ENCODE measurements at regions not wholly inside any gene's neighbourhood (a gene's known extent, or its start where the extent isn't known, plus 50 kb on each side); places are given as distances from the start of the nearest gene placed in this dataset.

DNA sequence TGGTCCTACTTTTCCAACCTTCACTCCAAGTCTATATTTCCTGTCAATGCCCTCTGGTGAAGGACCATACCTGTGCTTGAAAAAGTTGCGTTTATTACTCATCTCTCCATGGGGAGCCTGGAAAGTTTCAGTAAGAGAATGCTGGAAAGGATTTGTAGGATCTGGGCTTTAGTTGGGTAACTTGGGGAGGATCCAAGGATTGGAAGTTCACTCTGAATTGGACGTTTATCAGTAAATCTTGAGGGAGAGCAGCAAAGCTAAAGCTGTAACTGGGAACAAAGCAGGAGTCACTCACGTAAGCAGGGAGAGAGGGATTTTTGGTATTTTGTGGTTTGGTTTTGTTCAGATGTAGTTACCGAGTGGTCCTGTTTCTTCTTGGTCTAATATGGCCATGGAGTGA lies 51.4 kb upstream of the NPVF start:
- WGBS, result 76% methylated on average over 4 of the region's 4 CpGs
- H3K27ac ChIP-seq (ENCODE audit: low read depth), result no peak overlapping the region
- no peak for DNase-seq (ENCODE audit: extremely low spot score)
- H3K36me3 ChIP-seq (ENCODE audit: insufficient read depth), result no peaks in the 10 kb centered on the region
- no peaks in the 10 kb centered on the region for H3K4me1 ChIP-seq (ENCODE audit: insufficient read depth)
- H3K4me3 ChIP-seq (ENCODE audit: low read depth, low read length), result no peak overlapping the region

DNA sequence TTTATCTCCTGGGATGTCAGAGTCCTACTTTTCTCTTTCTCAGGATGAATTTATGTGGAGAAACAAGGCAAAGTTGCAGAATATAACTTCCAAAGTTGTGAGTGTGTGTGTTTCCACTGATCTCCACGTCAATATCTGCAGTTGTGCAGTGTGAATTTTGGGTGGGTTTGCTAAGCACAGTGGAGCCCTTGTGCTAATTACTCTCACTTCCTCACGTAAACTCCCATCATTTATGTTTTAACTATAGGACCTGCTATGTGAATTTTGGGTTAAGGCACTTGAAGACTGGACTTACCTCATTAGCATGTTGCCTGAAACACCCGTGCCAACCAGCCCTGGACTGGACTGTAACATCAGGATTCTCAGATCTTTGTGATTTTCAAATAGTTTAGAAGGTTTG lies 51.9 kb upstream of the NPVF start:
- Histone ChIP-seq H3K27ac (ENCODE audit: low read depth) (no peak overlapping the region), H3K4me1 (ENCODE audit: insufficient read depth) (no peaks in the 10 kb centered on the region), H3K4me3 (ENCODE audit: low read depth, low read length) (no peak overlapping the region), H3K36me3 (ENCODE audit: insufficient read depth) (no peaks in the 10 kb centered on the region)
- 80% methylated on average over 3 of the region's 3 CpGs for WGBS
- no peak for DNase-seq (ENCODE audit: extremely low spot score)

DNA sequence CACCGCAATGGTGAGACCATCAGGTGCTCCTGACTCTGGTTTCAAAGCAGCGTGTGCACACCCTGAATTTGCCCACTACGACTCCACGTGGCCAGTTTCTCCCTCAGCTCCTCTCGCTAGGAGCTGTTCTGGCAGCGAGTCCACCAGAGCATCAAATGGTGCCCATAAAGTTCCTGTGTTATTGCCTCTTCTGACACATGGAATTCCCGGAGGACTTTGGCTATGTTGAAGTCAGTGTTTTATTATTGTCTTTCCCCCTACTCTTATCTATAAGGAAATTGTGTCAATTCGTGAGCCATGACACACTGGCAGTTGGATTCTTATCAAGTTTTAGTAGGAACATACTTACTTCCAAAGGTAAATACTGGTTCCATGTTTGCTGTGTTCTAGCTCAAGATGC lies 53.9 kb upstream of the NPVF start:
- DNase-seq (ENCODE audit: extremely low spot score), result no peak
- 53% methylated on average over 8 of the region's 8 CpGs for whole genome bisulfite sequencing
- no peaks in the 10 kb centered on the region for H3K36me3 ChIP-seq (ENCODE audit: insufficient read depth)
- no peak overlapping the region for H3K27ac ChIP-seq (ENCODE audit: low read depth)
- no peak overlapping the region for H3K4me3 ChIP-seq (ENCODE audit: low read depth, low read length)
- H3K4me1 ChIP-seq (ENCODE audit: insufficient read depth), result no peaks in the 10 kb centered on the region

DNA sequence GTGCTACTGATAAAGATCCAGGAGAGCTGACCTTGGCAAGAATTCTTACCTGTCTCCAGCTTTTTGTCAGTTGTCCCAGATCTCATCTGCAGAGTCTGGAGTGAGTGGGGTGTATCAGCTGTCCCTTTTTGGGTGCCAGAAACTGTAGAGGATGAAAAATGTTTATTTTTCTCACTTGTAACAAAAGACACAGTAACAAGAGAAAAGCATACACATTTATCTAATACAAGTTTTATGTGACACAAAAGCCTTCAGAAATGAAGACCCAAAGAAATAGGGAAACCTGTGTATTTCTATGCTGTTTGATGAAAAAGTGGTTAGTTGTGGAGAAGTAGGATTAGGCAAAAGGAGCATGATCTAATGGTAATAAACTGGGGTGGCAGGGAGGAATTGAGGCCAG lies 58.5 kb upstream of the NPVF start:
- Histone ChIP-seq H3K4me3 (ENCODE audit: low read depth, low read length) (no peak overlapping the region), H3K36me3 (ENCODE audit: insufficient read depth) (no peaks in the 10 kb centered on the region), H3K27ac (ENCODE audit: low read depth) (no peak overlapping the region), H3K4me1 (ENCODE audit: insufficient read depth) (no peaks in the 10 kb centered on the region)
- no peak for DNase-seq (ENCODE audit: extremely low spot score)

DNA sequence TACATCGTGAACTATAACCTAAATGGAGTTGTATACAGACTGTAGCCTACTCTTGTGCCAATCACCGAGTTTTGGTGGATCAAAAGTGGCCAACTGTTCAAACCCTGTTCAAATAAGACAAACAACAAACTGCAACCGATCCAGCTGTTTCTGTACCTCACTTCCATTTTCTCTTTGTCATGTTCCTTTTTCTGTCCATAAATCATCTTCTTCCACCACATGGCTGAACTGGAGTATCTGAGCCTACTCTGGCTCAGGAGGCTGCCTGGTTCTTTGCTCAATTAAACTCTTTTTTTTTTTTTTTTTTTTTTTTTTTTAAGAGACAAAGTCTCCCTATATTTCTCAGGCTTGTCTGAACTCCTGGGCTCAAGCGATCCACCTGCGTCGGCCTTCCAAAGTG lies 59.0 kb upstream of the NPVF start:
- no peaks in the 10 kb centered on the region for H3K36me3 ChIP-seq (ENCODE audit: insufficient read depth)
- H3K4me1 ChIP-seq (ENCODE audit: insufficient read depth), result no peaks in the 10 kb centered on the region
- H3K4me3 ChIP-seq (ENCODE audit: low read depth, low read length), result no peak overlapping the region
- 94% methylated on average over 6 of the region's 6 CpGs for WGBS
- H3K27ac ChIP-seq (ENCODE audit: low read depth), result no peak overlapping the region
- DNase-seq (ENCODE audit: extremely low spot score), result no peak

DNA sequence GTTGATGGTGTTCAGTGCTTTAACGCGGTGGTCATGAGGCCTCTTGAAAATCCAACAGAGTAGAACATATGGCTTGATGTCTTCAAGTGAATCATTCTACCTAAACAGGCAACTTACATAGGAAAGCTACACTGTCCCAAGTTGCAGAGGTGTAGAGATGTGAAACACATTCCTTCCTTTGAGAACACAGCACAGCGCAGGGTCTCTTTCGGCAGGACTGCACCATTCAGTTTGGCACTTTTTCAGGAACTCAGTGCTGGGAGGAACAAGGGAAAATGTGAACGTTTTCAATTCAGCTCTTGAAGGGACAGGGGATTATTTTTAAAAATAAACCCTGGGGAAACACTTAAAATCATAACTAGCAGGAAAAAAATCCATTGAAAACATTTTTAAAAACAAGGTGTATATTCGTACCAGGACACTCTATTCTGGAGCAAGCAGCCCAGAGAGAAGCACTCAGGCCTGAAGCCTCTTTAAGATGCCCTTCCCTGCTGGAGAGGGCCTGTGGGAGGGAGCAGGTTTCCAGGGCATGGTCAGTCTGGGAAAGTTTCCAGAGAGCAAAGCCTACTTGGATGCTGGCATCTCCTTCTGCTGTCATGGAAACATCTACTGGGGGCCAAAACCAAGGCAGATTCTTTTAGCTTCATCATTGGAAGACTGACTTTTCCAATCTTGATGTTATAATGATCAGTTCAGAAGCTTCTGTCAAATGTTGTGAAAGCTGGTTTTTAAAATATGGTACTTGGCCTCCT lies 60.4 kb upstream of the NPVF start:
- H3K4me1 ChIP-seq (ENCODE audit: insufficient read depth), result no peaks in the 10 kb centered on the region
- WGBS, result 69% methylated on average over 6 of the region's 6 CpGs
- H3K4me3 ChIP-seq (ENCODE audit: low read depth, low read length), result no peak overlapping the region
- no peak for DNase-seq (ENCODE audit: extremely low spot score)
- no peaks in the 10 kb centered on the region for H3K36me3 ChIP-seq (ENCODE audit: insufficient read depth)
- H3K27ac ChIP-seq (ENCODE audit: low read depth), result no peak overlapping the region

DNA sequence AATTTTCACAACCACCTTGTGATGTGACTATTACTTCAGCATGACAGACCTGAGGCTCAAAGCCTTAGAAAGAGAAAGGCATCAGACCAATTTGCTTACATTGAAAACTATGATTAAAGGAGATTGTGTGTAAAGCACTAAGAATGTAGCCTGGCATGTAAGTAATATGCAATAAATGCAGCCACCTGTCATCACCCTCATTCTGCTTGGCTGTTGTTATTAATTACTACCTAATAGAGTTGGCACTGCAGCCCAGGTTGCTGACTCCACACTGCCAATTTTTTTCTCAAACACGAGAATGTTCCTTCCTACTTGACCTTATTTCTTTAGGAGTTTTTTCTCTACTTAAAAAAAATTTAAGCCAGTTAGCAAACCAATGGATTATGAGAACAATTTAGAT lies 61.2 kb upstream of the NPVF start:
- Histone ChIP-seq H3K36me3 (ENCODE audit: insufficient read depth) (no peaks in the 10 kb centered on the region), H3K27ac (ENCODE audit: low read depth) (no peak overlapping the region), H3K4me1 (ENCODE audit: insufficient read depth) (no peaks in the 10 kb centered on the region), H3K4me3 (ENCODE audit: low read depth, low read length) (no peak overlapping the region)
- 53% methylated on average over 1 of the region's 1 CpG for WGBS
- no peak for DNase-seq (ENCODE audit: extremely low spot score)

DNA sequence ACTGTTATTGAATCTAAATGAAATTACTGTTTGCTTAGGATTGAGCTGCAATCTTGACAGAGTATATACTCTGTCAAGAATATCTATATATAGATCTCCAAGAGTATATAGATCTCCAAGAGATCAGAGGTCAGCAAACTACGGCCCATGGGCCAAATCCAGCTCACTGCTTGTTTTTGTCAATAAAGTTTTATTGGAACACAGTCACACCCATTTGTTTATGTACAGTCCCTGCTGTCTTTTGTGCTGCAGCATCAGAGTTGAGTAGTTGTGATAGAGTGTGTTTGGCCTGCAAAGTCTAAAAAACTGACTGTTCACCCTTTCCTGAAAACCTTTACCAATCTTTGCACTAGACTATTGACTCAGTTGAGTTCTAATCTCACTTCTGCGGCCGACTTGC lies 66.3 kb upstream of the NPVF start:
- H3K4me1 ChIP-seq (ENCODE audit: insufficient read depth), result no peaks in the 10 kb centered on the region
- no peaks in the 10 kb centered on the region for H3K36me3 ChIP-seq (ENCODE audit: insufficient read depth)
- H3K27ac ChIP-seq (ENCODE audit: low read depth), result no peak overlapping the region
- WGBS, result 85% methylated on average over 3 of the region's 3 CpGs
- no peak overlapping the region for H3K4me3 ChIP-seq (ENCODE audit: low read depth, low read length)
- no peak for DNase-seq (ENCODE audit: extremely low spot score)

DNA sequence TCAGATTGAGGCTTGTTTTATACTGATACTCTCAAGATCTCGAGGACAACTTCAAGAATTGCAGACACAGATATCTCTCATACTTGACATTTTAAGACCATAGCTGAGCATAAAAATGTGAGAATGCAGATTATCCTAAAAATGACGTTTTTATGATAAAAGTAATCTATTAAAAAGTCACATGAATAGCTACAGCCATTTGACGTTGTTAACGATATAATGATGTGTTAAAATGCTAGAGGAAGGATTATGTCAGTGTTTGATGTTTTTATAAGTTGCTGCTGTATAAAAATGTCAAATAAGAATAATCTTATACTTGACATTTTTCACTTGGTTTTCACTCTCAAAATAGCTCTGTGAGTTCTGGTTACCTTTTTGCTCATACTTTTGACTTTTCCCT lies 67.1 kb upstream of the NPVF start:
- H3K4me3 ChIP-seq (ENCODE audit: low read depth, low read length), result no peak overlapping the region
- no peak overlapping the region for H3K27ac ChIP-seq (ENCODE audit: low read depth)
- no peaks in the 10 kb centered on the region for H3K4me1 ChIP-seq (ENCODE audit: insufficient read depth)
- no peak for DNase-seq (ENCODE audit: extremely low spot score)
- 39% methylated on average over 4 of the region's 4 CpGs for WGBS
- no peaks in the 10 kb centered on the region for H3K36me3 ChIP-seq (ENCODE audit: insufficient read depth)

DNA sequence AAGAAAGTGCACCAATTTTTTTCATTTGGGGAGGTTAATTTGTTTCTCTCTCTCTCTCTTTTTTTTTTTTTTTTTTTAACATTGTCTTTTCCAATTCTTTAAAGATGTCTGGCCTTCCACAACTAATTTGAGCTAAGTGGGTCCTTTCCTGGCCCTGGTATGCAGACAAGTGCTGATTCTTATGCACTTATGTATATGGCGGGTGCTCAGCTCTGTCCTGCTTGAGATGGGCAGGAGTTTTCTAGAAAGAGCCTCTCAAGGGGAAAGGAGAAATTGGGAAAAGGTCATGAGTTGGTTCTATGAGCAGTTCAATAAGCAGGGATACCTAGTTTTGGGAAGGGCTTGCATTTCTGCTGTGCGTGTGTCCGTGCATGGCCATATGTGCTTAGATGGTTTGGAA lies 67.8 kb upstream of the NPVF start:
- DNase-seq (ENCODE audit: extremely low spot score), result no peak
- H3K4me1 ChIP-seq (ENCODE audit: insufficient read depth), result no peaks in the 10 kb centered on the region

DNA sequence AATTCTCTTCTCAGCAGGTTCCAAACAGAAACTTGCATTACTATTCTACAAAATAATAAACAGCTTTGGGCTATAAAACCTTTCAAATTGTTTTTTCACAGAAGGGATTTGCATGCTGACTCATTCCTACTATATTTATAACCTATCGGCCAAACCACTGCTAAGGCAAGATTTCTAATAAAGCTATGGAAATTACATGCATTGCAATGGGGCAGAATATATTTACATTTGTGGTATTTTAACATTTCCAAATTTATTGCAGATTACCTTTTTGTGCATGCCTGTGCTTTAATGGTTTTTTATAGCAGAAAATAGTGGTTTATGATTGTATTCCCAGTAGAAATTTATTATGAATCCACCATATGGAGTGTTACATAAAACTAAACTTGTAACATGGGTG lies 69.0 kb upstream of the NPVF start:
- Histone ChIP-seq H3K4me1 (ENCODE audit: insufficient read depth) (no peaks in the 10 kb centered on the region), H3K27ac (ENCODE audit: low read depth) (no peak overlapping the region), H3K36me3 (ENCODE audit: insufficient read depth) (no peaks in the 10 kb centered on the region), H3K4me3 (ENCODE audit: low read depth, low read length) (no peak overlapping the region)
- DNase-seq (ENCODE audit: extremely low spot score), result no peak
- WGBS, result 45% methylated on average over 1 of the region's 1 CpG

More for the DNA sequence above, 67.8 kb upstream of the NPVF start:
- 98% methylated on average over 3 of the region's 3 CpGs for WGBS
- no peak overlapping the region for H3K27ac ChIP-seq (ENCODE audit: low read depth)
- no peak overlapping the region for H3K4me3 ChIP-seq (ENCODE audit: low read depth, low read length)
- H3K36me3 ChIP-seq (ENCODE audit: insufficient read depth), result no peaks in the 10 kb centered on the region

DNA sequence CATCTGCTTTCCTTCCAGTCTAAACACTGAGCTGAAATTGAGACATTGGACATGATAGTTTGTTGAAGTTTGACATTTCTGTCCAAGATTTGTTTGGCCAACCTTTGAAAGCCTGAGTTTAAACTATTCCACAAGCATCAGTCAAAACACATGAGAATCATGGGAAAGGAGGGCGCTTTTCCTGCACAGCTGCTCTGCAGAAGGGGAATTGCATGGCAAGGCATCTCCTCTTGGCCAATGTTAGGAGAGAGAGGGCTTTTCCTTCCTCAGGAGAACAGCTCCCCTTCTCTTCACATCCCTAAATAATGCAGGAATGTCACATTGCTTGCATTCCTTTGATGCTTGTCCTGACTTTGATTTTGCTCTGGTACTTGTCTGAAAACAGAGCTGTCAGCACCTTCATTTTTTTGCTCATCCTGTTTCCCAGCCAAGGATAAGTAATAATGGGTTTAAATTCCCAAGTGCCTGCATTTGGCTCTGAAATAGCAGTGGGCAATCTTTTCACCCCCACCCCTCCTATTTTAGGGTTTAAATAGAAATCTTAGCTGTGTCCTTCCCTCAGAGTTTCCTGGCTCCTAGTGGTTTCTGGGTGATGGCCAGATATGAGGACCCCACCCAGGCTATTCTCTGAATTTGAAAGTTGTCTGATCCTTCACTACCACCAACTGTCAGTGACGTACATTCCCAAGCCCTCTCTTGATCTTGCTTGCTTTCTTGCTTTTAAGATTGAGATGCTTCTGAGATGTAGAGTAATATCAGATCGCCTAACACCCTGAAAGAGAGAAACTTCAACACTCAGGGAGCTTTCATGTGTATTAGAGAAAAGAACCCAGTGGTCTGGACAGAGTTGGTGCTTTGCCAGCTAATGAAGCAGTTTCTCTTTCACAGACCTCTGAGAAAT lies 75.2 kb upstream of the NPVF start:
- H3K4me1 ChIP-seq (ENCODE audit: insufficient read depth), result no peaks in the 10 kb centered on the region
- no peaks in the 10 kb centered on the region for H3K36me3 ChIP-seq (ENCODE audit: insufficient read depth)
- H3K27ac ChIP-seq (ENCODE audit: low read depth), result no peak overlapping the region
- DNase-seq (ENCODE audit: extremely low spot score), result no peak
- no peak overlapping the region for H3K4me3 ChIP-seq (ENCODE audit: low read depth, low read length)
- 37% methylated on average over 3 of the region's 3 CpGs for WGBS

DNA sequence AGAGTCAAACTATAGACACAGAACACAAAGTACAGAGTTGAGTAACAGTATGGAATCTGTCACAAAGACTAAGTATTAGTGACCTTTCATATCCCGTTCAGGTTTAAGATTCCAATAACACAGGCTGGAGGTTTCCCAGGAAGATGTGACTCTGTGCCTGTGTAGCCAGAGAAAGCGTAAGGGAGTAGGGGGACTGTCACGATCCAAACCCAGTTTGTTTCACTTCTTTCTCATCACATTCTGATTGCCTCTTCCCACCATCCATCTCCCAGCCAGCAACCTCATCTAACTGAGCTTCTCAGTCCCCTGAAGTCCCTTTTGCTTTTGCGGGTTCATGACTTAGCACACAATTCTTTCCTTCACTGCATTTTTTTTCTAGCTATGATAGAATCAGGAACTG lies 76.4 kb upstream of the NPVF start:
- 77% methylated on average over 4 of the region's 4 CpGs for WGBS
- no peak overlapping the region for H3K27ac ChIP-seq (ENCODE audit: low read depth)

DNA sequence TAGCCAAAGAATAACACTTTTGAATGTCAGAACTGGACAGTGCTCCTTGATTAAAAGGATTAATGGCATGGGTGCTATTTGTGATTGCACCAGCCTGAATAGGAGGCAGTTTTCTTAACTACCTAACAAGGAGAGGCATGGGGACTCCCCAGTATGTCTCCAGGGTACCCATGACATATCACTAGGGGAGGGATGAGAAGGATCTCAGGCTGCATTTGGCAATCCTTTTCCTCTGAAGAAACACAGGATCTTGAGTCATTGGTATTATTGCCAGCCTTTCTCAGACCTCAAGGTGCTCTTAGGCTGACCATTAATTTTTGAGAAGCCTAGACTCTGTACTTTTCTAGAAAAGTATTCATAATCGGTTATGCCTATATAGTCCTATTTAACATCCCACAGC lies 77.5 kb upstream of the NPVF start:
- Histone ChIP-seq H3K4me3 (ENCODE audit: low read depth, low read length) (no peak overlapping the region), H3K36me3 (ENCODE audit: insufficient read depth) (no peaks in the 10 kb centered on the region), H3K27ac (ENCODE audit: low read depth) (no peak overlapping the region), H3K4me1 (ENCODE audit: insufficient read depth) (no peaks in the 10 kb centered on the region)
- no peak for DNase-seq (ENCODE audit: extremely low spot score)
- 99% methylated on average over 1 of the region's 1 CpG for WGBS

More for the DNA sequence above, 76.4 kb upstream of the NPVF start:
- DNase-seq (ENCODE audit: extremely low spot score), result no peak
- Histone ChIP-seq H3K4me3 (ENCODE audit: low read depth, low read length) (no peak overlapping the region), H3K36me3 (ENCODE audit: insufficient read depth) (no peaks in the 10 kb centered on the region), H3K4me1 (ENCODE audit: insufficient read depth) (no peaks in the 10 kb centered on the region)

All from urinary bladder (tissue), 3 donors.